AG04449 (cell line): ENCODE measurements at regions not wholly inside any gene's neighbourhood (a gene's known extent, or its start where the extent isn't known, plus 50 kb on each side); places are given as distances from the start of the nearest gene placed in this dataset.

Source experiments
- CTCF ChIA-PET: fragments of 350-600 bp; formaldehyde crosslinking; extraction: SDS; loops from one replicate; lab custom pipeline; 2021; ENCODE audit warnings: antibody characterized with exemption; lab: Yijun Ruan, JAX
- POLR2A ChIA-PET: fragments of 400-600, 350-600 bp; formaldehyde crosslinking; extraction: SDS; loops from one replicate; lab custom pipeline; 2020; ENCODE audit warnings: antibody characterized with exemption, inconsistent platforms; lab: Yijun Ruan, JAX
- DNase-seq: peaks from one replicate; pipeline ENCODE4 v3.0.0-alpha.2; 2010; ENCODE audit warnings: low read depth, low spot score
- H3K4me3 ChIP-seq: 2 replicates; pipeline ENCODE4 v1.5.1; 2011; ENCODE audit warnings: low read depth, mild to moderate bottlenecking, control low read depth, low read length
- TF ChIP-seq, protein P1 (sequence below): IDR thresholded peaks from one replicate; pipeline ENCODE4 v1.5.1; 2011; ENCODE audit warnings: mild to moderate bottlenecking, moderate library complexity, low read length, control low read depth, inconsistent platforms; ENCODE audit not compliant: insufficient read depth; ENCODE audit errors: missing control alignments

DNA sequence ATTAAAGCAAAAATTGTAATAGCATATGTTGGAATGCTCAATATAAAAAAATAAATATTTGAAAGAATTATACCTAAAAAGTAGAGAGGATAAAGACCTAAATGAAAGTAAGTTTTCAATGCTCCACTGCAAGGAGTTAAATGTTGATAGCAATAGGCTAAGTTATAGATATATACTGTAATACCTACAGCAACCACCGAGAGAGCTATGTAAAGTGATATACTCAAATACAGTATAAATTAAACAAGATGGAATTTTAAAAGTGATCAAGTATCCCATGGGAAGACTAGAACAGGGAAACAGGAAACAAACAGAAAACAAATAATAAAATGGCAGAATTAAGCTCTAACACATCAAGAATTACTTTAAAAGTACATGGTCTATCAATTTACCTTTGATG is 73.9 kb downstream of the CASP3 start:
- TF ChIP-seq, protein P1, sequence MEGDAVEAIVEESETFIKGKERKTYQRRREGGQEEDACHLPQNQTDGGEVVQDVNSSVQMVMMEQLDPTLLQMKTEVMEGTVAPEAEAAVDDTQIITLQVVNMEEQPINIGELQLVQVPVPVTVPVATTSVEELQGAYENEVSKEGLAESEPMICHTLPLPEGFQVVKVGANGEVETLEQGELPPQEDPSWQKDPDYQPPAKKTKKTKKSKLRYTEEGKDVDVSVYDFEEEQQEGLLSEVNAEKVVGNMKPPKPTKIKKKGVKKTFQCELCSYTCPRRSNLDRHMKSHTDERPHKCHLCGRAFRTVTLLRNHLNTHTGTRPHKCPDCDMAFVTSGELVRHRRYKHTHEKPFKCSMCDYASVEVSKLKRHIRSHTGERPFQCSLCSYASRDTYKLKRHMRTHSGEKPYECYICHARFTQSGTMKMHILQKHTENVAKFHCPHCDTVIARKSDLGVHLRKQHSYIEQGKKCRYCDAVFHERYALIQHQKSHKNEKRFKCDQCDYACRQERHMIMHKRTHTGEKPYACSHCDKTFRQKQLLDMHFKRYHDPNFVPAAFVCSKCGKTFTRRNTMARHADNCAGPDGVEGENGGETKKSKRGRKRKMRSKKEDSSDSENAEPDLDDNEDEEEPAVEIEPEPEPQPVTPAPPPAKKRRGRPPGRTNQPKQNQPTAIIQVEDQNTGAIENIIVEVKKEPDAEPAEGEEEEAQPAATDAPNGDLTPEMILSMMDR = no peak
- H3K4me3 ChIP-seq = no peak overlapping the region
- ChIA-PET POLR2A (no interaction called here), CTCF (no interaction called here)
- DNase-seq = no peak

GRCh38 chr4:184574861-184575260 is 74.4 kb downstream of the CASP3 start:
- TF ChIP-seq, protein P1 = no peak
- ChIA-PET CTCF (no interaction called here), POLR2A (no interaction called here)
- no peak overlapping the region for H3K4me3 ChIP-seq
- DNase-seq = no peak

DNA sequence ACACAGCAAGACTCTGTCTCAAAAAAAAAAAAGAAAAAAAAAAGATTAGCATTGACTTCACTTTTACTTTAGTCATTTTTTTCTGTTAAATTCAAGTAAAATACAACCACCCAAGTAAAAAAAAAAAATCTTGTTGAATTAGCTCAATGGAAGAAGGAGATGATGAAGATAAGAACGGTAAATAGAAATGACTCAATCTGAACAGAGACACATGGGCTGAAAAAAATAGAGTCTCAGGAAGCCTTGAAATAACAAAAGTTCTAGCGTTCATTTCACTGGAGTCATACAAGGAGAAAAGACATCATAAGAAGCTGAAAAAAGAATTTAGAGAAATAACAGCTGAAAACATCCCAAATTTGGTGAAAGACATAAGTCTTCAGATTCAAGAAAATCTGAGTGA is 75.5 kb downstream of the CASP3 start:
- POLR2A ChIA-PET = no interaction called here
- TF ChIP-seq, protein P1 = no peak
- DNase-seq = no peak
- no peak overlapping the region for H3K4me3 ChIP-seq
- CTCF ChIA-PET = interaction anchor here (1.0 kb wide), 1 partner anchor 13 kb away, joined by 3 read pairs; no protein-coding TSS in a partner anchor

- DNase-seq = no peak
- ChIA-PET CTCF (no interaction called here), POLR2A (no interaction called here)
- no peak overlapping the region for H3K4me3 ChIP-seq
- TF ChIP-seq, protein P1 = no peak
Observed at GRCh38 chr4:184568770-184569169, 80.5 kb downstream of the CASP3 start.

DNA sequence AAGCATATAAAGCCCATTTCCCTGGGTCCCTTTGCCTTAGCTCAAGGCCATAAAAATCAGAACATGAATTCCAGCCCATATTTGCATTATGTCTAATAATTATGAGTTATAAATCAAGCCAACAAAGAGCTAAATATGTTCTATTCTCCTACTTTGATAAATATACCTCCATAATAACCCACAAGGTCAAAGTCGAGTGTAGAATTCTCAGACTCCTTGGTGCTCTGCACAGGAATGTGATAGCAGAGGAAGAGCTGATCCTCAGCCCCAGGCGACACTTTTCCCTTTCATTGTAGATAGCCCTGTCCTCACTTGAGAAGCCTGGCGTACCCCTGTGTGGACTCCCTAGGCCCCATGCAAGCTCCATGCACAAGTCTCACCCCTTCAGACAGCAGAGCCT is 85.6 kb downstream of the CASP3 start:
- TF ChIP-seq, protein P1 = no peak
- CTCF ChIA-PET = no interaction called here

GRCh38 chr4:184558996-184559395 is 84.6 kb upstream of the IRF2 start:
- ChIA-PET POLR2A (no interaction called here), CTCF (interaction anchor here (1.4 kb wide), 1 partner anchor 296 kb away, joined by 3 read pairs; no protein-coding TSS in a partner anchor)
- no peak overlapping the region for H3K4me3 ChIP-seq
- no peak for DNase-seq
- TF ChIP-seq, protein P1 = no peak

More for the DNA sequence above, 85.6 kb downstream of the CASP3 start:
- DNase-seq = no peak
- H3K4me3 ChIP-seq = no peak overlapping the region
- POLR2A ChIA-PET = no interaction called here
